ENCODE measurements at regions not wholly inside any gene's neighbourhood (a gene's known extent, or its start where the extent isn't known, plus 50 kb on each side); places are given as distances from the start of the nearest gene placed in this dataset.
"Not testable (repeated sequence)": the region's sequence is repeated elsewhere in the genome, so short reads cannot be mapped to it uniquely, and the experiment has no call there.

DNA sequence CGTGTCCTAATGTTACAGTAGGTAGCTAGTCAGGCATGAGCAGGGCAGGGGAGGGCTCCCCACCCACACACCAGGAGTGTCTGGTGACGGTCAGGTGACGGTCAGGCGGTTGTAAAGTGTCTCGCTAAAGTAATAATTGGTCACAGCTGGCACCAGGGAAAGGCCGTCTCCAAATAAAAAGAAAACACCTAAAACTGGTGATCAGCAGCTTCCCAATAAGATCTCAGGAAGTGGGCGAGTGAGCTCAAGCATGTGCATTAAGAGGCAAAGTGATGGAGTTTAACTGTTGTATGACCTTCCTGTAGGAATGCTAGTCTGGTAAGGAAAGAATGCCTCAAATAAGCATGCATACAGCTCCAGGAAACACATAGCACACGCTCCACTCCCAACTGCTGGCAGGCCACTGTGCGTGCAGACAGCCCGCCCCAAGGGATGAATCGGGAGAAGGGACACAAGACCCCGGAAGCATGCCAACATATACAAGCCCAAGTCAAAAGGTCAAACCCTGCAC is 177.1 kb downstream of the RNF144A start:
- no peak overlapping the region for H3K9ac ChIP-seq (ENCODE audit: low read depth in 1 of 2, low read length in 2 of 2)
- H3K27me3 ChIP-seq (ENCODE audit: control insufficient read depth in 2 of 2, insufficient read depth in 2 of 2, low read length in 2 of 2), result no peaks in the 10 kb centered on the region
- H3K9me3 ChIP-seq (ENCODE audit: control insufficient read depth in 2 of 2, low read length in 2 of 2), result no peaks in the 10 kb centered on the region
- H3K4me1 ChIP-seq (ENCODE audit: control insufficient read depth in 2 of 2, insufficient read depth in 2 of 2, low read length in 2 of 2), result peaks cover 0 to 13% of the 10 kb centered on the region in 2 donors
- no peaks in the 10 kb centered on the region for H3K36me3 ChIP-seq (ENCODE audit: control insufficient read depth in 2 of 2, insufficient read depth in 2 of 2, low read length in 2 of 2)
- H3K27ac ChIP-seq (ENCODE audit: low read depth in 2 of 2, low read length in 2 of 2), result no peak overlapping the region
- no peak overlapping the region for H3K4me3 ChIP-seq (ENCODE audit: low read length in 2 of 2)

GRCh38 chr2:7096726-7097352 is 179.6 kb downstream of the RNF144A start:
- Histone ChIP-seq H3K27me3 (ENCODE audit: control insufficient read depth in 2 of 2, insufficient read depth in 2 of 2, low read length in 2 of 2) (no peaks in the 10 kb centered on the region), H3K9ac (ENCODE audit: low read depth in 1 of 2, low read length in 2 of 2) (no peak overlapping the region), H3K4me1 (ENCODE audit: control insufficient read depth in 2 of 2, insufficient read depth in 2 of 2, low read length in 2 of 2) (peaks cover 0 to 13% of the 10 kb centered on the region in 2 donors), H3K9me3 (ENCODE audit: control insufficient read depth in 2 of 2, low read length in 2 of 2) (no peaks in the 10 kb centered on the region), H3K27ac (ENCODE audit: low read depth in 2 of 2, low read length in 2 of 2) (no peak overlapping the region), H3K36me3 (ENCODE audit: control insufficient read depth in 2 of 2, insufficient read depth in 2 of 2, low read length in 2 of 2) (no peaks in the 10 kb centered on the region), H3K4me3 (ENCODE audit: low read length in 2 of 2) (no peak overlapping the region)

DNA sequence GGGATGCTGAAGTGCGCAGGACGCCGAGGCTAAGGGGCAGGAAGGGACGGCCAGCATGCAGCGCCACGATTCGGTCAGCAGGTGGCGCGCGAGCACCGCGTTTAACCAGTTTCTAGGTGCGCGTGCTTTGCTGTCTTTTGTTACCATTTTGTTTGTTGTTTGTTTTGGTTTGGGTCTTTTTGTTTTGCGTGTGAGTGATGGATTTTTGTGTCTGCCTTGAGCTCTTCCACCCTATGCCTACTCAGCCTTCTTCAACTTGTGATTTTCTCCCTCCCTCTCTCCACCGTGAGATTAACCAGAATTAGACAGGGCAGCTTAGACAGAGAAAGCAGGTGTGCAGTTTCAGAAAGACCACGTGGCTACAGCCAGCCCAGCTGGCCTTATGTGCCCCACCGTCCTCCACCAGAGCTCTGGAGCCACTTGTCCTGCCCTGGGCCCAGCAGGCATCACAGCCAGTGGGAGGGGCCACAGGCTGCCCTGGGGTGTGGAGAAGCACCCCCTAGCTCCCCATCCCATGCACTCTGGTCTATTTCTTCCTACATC is 180.2 kb downstream of the RNF144A start:
- Histone ChIP-seq H3K27me3 (ENCODE audit: control insufficient read depth in 2 of 2, insufficient read depth in 2 of 2, low read length in 2 of 2) (no peaks in the 10 kb centered on the region), H3K4me1 (ENCODE audit: control insufficient read depth in 2 of 2, insufficient read depth in 2 of 2, low read length in 2 of 2) (peaks cover 0 to 13% of the 10 kb centered on the region in 2 donors), H3K36me3 (ENCODE audit: control insufficient read depth in 2 of 2, insufficient read depth in 2 of 2, low read length in 2 of 2) (no peaks in the 10 kb centered on the region), H3K9ac (ENCODE audit: low read depth in 1 of 2, low read length in 2 of 2) (peak overlapping the region; percentile 6 to 47), H3K4me3 (ENCODE audit: low read length in 2 of 2) (peak overlapping the region; percentile 52 to 68), H3K27ac (ENCODE audit: low read depth in 2 of 2, low read length in 2 of 2) (no peak overlapping the region), H3K9me3 (ENCODE audit: control insufficient read depth in 2 of 2, low read length in 2 of 2) (no peaks in the 10 kb centered on the region)

DNA sequence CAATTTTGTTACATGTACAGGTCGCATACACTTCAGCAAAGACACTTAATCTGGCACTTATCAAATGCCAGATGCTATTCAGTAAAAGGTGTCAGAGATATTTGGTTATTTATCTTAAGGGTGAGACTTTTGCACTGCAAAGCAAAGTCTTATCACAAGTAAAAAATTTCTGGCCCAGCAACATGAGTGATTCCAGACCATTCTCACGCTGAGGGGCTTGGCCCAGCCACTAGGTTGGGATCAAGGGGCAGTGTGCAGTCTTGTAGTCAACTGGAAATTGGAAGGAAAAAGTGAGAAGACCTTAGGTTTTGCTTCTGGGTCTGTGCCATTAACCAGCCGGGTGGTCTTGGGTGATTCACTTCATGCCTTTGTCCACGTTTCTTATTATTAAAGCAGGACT is 181.6 kb downstream of the RNF144A start:
- Histone ChIP-seq H3K27ac (ENCODE audit: low read depth in 2 of 2, low read length in 2 of 2) (no peak overlapping the region), H3K9ac (ENCODE audit: low read depth in 1 of 2, low read length in 2 of 2) (no peak overlapping the region), H3K36me3 (ENCODE audit: control insufficient read depth in 2 of 2, insufficient read depth in 2 of 2, low read length in 2 of 2) (no peaks in the 10 kb centered on the region), H3K4me3 (ENCODE audit: low read length in 2 of 2) (no peak overlapping the region), H3K27me3 (ENCODE audit: control insufficient read depth in 2 of 2, insufficient read depth in 2 of 2, low read length in 2 of 2) (no peaks in the 10 kb centered on the region), H3K9me3 (ENCODE audit: control insufficient read depth in 2 of 2, low read length in 2 of 2) (no peaks in the 10 kb centered on the region), H3K4me1 (ENCODE audit: control insufficient read depth in 2 of 2, insufficient read depth in 2 of 2, low read length in 2 of 2) (peaks cover 0 to 12% of the 10 kb centered on the region in 2 donors)

DNA sequence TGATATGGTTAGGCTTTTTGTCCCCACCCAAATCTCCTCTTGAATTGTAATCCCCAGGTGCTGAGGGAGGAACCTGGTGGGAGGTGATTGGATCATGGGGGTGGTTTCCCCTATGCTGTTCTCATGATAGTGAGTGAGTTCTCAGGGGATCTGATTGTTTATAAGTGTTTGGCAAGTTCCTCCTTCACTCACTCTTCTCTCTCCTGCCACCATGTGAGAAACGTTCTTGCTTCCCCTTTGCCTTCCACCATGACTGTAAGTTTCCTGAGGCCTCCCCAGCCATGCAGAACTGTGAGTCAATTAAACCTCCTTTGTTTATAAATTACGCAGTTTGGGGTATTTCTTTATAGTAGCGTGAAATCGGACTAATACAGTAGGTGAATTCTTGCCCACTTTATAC is 182.5 kb downstream of the RNF144A start:
- H3K27me3 ChIP-seq (ENCODE audit: control insufficient read depth in 2 of 2, insufficient read depth in 2 of 2, low read length in 2 of 2); H3K36me3 ChIP-seq (ENCODE audit: control insufficient read depth in 2 of 2, insufficient read depth in 2 of 2, low read length in 2 of 2); H3K4me1 ChIP-seq (ENCODE audit: control insufficient read depth in 2 of 2, insufficient read depth in 2 of 2, low read length in 2 of 2); H3K9me3 ChIP-seq (ENCODE audit: control insufficient read depth in 2 of 2, low read length in 2 of 2); H3K27ac ChIP-seq (ENCODE audit: low read depth in 2 of 2, low read length in 2 of 2); H3K4me3 ChIP-seq (ENCODE audit: low read length in 2 of 2); H3K9ac ChIP-seq (ENCODE audit: low read depth in 1 of 2, low read length in 2 of 2): not testable (repeated sequence)

GRCh38 chr2:7102826-7103225 is 185.6 kb downstream of the RNF144A start:
- H3K9me3 ChIP-seq (ENCODE audit: control insufficient read depth in 2 of 2, low read length in 2 of 2), result no peaks in the 10 kb centered on the region
- no peak overlapping the region for H3K9ac ChIP-seq (ENCODE audit: low read depth in 1 of 2, low read length in 2 of 2)
- no peak overlapping the region for H3K4me3 ChIP-seq (ENCODE audit: low read length in 2 of 2)
- H3K27ac ChIP-seq (ENCODE audit: low read depth in 2 of 2, low read length in 2 of 2), result no peak overlapping the region
- no peaks in the 10 kb centered on the region for H3K4me1 ChIP-seq (ENCODE audit: control insufficient read depth in 2 of 2, insufficient read depth in 2 of 2, low read length in 2 of 2)
- no peaks in the 10 kb centered on the region for H3K36me3 ChIP-seq (ENCODE audit: control insufficient read depth in 2 of 2, insufficient read depth in 2 of 2, low read length in 2 of 2)
- no peaks in the 10 kb centered on the region for H3K27me3 ChIP-seq (ENCODE audit: control insufficient read depth in 2 of 2, insufficient read depth in 2 of 2, low read length in 2 of 2)

GRCh38 chr2:7108792-7109532 is 191.8 kb downstream of the RNF144A start:
- Histone ChIP-seq H3K4me3 (ENCODE audit: low read length in 2 of 2) (no peak overlapping the region), H3K9ac (ENCODE audit: low read depth in 1 of 2, low read length in 2 of 2) (no peak overlapping the region), H3K4me1 (ENCODE audit: control insufficient read depth in 2 of 2, insufficient read depth in 2 of 2, low read length in 2 of 2) (no peaks in the 10 kb centered on the region), H3K36me3 (ENCODE audit: control insufficient read depth in 2 of 2, insufficient read depth in 2 of 2, low read length in 2 of 2) (no peaks in the 10 kb centered on the region), H3K27me3 (ENCODE audit: control insufficient read depth in 2 of 2, insufficient read depth in 2 of 2, low read length in 2 of 2) (no peaks in the 10 kb centered on the region), H3K27ac (ENCODE audit: low read depth in 2 of 2, low read length in 2 of 2) (no peak overlapping the region), H3K9me3 (ENCODE audit: control insufficient read depth in 2 of 2, low read length in 2 of 2) (peaks cover 0 to 2% of the 10 kb centered on the region in 2 donors)

DNA sequence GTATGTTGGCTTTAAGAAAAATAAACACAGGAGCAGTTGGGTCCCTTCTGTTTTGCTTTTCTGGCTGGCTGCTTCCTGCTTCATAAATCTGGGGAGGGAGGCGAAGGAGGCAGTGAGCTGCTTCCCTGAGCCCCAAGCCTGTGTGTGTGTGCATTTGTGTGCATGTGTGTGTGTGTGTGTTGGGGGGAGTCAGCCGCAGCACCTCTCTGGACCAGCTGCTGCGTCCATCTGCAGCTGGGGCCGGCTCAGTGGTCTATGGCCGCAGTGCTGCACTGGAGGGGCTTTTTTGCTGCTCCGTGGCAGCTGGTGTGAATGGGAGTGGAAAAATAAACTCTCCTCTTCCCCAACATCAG is 192.3 kb downstream of the RNF144A start:
- H3K27ac ChIP-seq (ENCODE audit: low read depth in 2 of 2, low read length in 2 of 2), result no peak overlapping the region
- peaks cover 0 to 3% of the 10 kb centered on the region in 2 donors for H3K9me3 ChIP-seq (ENCODE audit: control insufficient read depth in 2 of 2, low read length in 2 of 2)
- H3K9ac ChIP-seq (ENCODE audit: low read depth in 1 of 2, low read length in 2 of 2), result no peak overlapping the region
- no peak overlapping the region for H3K4me3 ChIP-seq (ENCODE audit: low read length in 2 of 2)
- no peaks in the 10 kb centered on the region for H3K27me3 ChIP-seq (ENCODE audit: control insufficient read depth in 2 of 2, insufficient read depth in 2 of 2, low read length in 2 of 2)
- H3K4me1 ChIP-seq (ENCODE audit: control insufficient read depth in 2 of 2, insufficient read depth in 2 of 2, low read length in 2 of 2), result no peaks in the 10 kb centered on the region
- no peaks in the 10 kb centered on the region for H3K36me3 ChIP-seq (ENCODE audit: control insufficient read depth in 2 of 2, insufficient read depth in 2 of 2, low read length in 2 of 2)

DNA sequence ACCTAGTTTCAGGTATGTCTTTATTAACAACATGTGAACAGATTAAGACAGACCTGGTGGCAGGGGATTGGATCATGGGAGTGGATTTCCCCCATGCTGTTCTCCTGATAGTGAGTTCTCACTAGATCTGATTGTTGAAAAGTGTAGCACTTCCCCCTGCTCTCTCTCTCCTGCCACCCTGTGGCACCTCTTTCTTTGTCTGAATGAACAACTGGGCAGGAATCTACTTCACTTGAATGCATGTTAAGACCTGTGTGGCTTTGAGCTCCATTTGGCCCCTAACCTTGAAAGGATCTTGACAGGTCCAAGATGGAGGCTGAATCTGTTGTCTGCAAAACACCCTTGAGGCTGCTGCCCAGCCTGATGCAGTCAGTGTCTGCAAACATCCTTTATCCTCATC is 194.4 kb downstream of the RNF144A start:
- Histone ChIP-seq H3K4me3 (ENCODE audit: low read length in 2 of 2) (no peak overlapping the region), H3K9me3 (ENCODE audit: control insufficient read depth in 2 of 2, low read length in 2 of 2) (peaks cover 0 to 3% of the 10 kb centered on the region in 2 donors), H3K27ac (ENCODE audit: low read depth in 2 of 2, low read length in 2 of 2) (no peak overlapping the region), H3K27me3 (ENCODE audit: control insufficient read depth in 2 of 2, insufficient read depth in 2 of 2, low read length in 2 of 2) (no peaks in the 10 kb centered on the region), H3K4me1 (ENCODE audit: control insufficient read depth in 2 of 2, insufficient read depth in 2 of 2, low read length in 2 of 2) (no peaks in the 10 kb centered on the region), H3K9ac (ENCODE audit: low read depth in 1 of 2, low read length in 2 of 2) (no peak overlapping the region), H3K36me3 (ENCODE audit: control insufficient read depth in 2 of 2, insufficient read depth in 2 of 2, low read length in 2 of 2) (no peaks in the 10 kb centered on the region)

DNA sequence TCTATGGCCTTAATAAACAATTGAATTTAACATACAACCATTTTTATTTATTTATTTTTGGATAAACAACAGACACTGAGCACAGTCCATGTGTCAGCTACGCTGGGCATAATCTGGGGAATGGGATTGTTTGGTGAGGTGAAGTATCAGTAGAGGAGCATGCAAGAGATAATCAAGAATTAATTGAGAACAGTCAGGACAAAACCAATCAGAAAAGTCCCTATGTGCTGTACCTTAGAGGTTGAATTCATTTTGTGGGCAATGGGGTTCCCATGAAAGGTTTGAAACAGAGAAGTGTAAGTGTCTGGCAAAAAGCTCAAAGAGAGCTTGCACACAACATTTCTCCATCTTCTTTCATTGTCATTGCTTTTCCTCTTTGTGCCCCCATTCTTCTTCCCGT is 198.2 kb downstream of the RNF144A start:
- Histone ChIP-seq H3K4me1 (ENCODE audit: control insufficient read depth in 2 of 2, insufficient read depth in 2 of 2, low read length in 2 of 2) (no peaks in the 10 kb centered on the region), H3K27ac (ENCODE audit: low read depth in 2 of 2, low read length in 2 of 2) (no peak overlapping the region), H3K9ac (ENCODE audit: low read depth in 1 of 2, low read length in 2 of 2) (no peak overlapping the region), H3K36me3 (ENCODE audit: control insufficient read depth in 2 of 2, insufficient read depth in 2 of 2, low read length in 2 of 2) (no peaks in the 10 kb centered on the region), H3K9me3 (ENCODE audit: control insufficient read depth in 2 of 2, low read length in 2 of 2) (peaks cover 0 to 3% of the 10 kb centered on the region in 2 donors), H3K4me3 (ENCODE audit: low read length in 2 of 2) (no peak overlapping the region), H3K27me3 (ENCODE audit: control insufficient read depth in 2 of 2, insufficient read depth in 2 of 2, low read length in 2 of 2) (no peaks in the 10 kb centered on the region)
